ENCODE measurements at regions not wholly inside any gene's neighbourhood (a gene's known extent, or its start where the extent isn't known, plus 50 kb on each side); places are given as distances from the start of the nearest gene placed in this dataset.

DNA sequence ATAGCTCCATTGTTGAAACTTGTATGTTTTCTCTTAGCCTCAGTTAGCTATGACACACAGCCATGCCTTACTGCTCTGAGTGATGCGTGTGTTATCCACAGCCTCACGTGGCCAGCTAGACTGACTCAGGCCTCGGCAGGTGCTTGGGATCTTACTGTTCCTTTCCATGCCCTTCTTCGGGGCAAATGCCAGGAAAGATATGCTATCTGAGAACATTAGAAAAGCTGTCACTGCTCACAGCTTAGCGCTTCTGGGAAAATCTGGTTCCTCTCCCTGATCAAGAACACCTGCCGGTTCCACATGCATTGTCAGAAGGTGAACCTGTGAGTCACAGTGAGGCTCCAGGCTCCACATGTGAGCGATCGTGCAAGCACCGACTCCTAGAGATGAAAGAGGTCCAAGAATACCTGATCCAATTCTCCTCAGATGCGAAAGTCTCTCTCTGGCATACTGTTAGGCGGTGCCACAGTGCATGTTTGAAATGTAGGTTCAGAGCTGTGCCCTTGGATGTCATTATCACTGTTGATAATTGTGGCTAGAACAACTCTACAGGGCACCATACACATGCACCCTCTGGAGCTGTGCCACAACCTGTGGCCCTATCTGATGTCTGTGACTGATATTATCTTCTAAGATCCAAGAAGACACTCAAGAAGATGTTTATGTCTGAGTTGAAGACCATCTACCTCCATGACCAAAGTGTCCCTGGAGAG lies 247.8 kb upstream of the IGFBP3 start:
- H3K9me3 ChIP-seq (ENCODE audit: low read depth, low read length): no peaks in the 10 kb centered on the region
- H3K27ac ChIP-seq: no peak overlapping the region
- no peak for DNase-seq (ENCODE audit: low read depth, low spot score)

DNA sequence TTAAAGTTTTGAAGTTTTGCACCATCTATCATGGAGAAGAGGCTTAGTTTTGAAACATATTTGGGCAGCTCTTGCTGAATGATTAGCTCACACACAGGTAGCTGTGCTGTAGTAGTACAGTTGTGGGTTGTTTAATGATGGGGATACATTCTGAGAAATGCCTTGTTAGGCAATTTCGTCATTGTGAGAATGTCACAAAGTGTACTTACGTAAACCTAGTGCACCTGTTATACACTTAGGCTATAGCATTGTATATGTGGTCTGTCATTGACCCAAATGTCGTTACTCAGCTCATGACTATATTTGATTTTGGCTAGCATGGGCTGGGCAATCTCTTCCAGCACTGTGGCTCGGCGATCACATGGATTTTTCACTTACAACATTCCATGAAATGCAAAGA lies 247.2 kb upstream of the IGFBP3 start:
- H3K9ac ChIP-seq (ENCODE audit: insufficient read length): no peak overlapping the region
- H3K4me3 ChIP-seq: no peak overlapping the region
- H3K36me3 ChIP-seq (ENCODE audit: insufficient read depth, low read length): no peaks in the 10 kb centered on the region
- DNase-seq (ENCODE audit: low read depth, low spot score): no peak
- no peak overlapping the region for H3K27ac ChIP-seq
- TF ChIP-seq FOXP2 (optimal IDR thresholded peaks at IDR 0.05; ENCODE audit: control extremely low read depth, extremely low read length, insufficient read depth) (no peak), EZH2 (IDR thresholded peaks at IDR 0.05) (no peak), POLR2AphosphoS5 (IDR thresholded peaks at IDR 0.05; ENCODE audit: borderline replicate concordance, low read depth, low read length) (no peak)
- no peaks in the 10 kb centered on the region for H3K9me3 ChIP-seq (ENCODE audit: low read depth, low read length)

More for the DNA sequence above, 247.8 kb upstream of the IGFBP3 start:
- no peaks in the 10 kb centered on the region for H3K36me3 ChIP-seq (ENCODE audit: insufficient read depth, low read length)
- H3K9ac ChIP-seq (ENCODE audit: insufficient read length): no peak overlapping the region
- TF ChIP-seq POLR2AphosphoS5 (IDR thresholded peaks at IDR 0.05; ENCODE audit: borderline replicate concordance, low read depth, low read length) (no peak), EZH2 (IDR thresholded peaks at IDR 0.05) (no peak), FOXP2 (optimal IDR thresholded peaks at IDR 0.05; ENCODE audit: control extremely low read depth, extremely low read length, insufficient read depth) (no peak)
- H3K4me3 ChIP-seq: no peak overlapping the region

DNA sequence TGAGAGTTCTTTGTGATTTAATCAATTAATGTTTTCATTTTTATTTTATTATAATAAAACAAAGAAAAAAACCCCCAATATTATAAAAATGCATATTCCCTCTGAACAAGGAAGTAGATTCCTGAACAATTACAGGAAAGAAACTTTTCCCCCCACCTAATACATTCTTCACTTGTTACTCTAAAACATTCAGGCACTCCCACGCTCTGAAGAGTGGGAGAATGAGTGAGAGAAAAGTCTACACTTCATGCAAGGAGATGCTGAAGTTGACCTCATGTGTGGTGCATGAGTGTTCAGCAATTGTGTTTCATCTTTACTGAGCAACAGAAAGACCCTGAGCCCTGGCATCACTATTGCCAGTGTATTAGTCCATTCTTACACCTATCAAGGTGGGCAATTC lies 244.2 kb upstream of the IGFBP3 start:
- Histone ChIP-seq H3K36me3 (ENCODE audit: insufficient read depth, low read length) (no peaks in the 10 kb centered on the region), H3K27ac (no peak overlapping the region), H3K4me3 (no peak overlapping the region), H3K9me3 (ENCODE audit: low read depth, low read length) (no peaks in the 10 kb centered on the region), H3K9ac (ENCODE audit: insufficient read length) (no peak overlapping the region)
- TF ChIP-seq EZH2 (IDR thresholded peaks at IDR 0.05): no peak
- TF ChIP-seq FOXP2 (optimal IDR thresholded peaks at IDR 0.05; ENCODE audit: control extremely low read depth, extremely low read length, insufficient read depth): no peak
- TF ChIP-seq POLR2AphosphoS5 (IDR thresholded peaks at IDR 0.05; ENCODE audit: borderline replicate concordance, low read depth, low read length): no peak
- no peak for DNase-seq (ENCODE audit: low read depth, low spot score)

DNA sequence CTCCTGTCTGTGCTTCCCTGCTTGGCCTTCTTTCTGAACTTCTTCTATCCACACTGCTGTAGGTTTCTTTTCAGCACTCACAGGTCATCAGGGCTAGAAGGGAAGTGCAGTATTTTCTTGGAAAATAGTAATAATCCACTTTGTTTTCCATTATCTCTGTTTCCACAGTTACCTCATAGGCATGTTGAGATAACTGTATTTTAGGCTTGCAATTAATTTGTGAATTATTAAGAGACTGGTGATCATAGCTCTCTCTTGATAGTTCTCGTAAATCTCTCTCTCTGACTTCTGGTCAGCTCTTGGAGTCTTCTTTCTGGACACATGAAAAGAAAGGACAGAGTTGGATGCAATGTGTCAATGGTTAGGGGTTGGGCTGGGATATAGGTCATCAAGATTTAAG lies 243.6 kb upstream of the IGFBP3 start:
- no peak overlapping the region for H3K9ac ChIP-seq (ENCODE audit: insufficient read length)
- TF ChIP-seq FOXP2 (optimal IDR thresholded peaks at IDR 0.05; ENCODE audit: control extremely low read depth, extremely low read length, insufficient read depth) (no peak), EZH2 (IDR thresholded peaks at IDR 0.05) (no peak), POLR2AphosphoS5 (IDR thresholded peaks at IDR 0.05; ENCODE audit: borderline replicate concordance, low read depth, low read length) (no peak)
- no peak for DNase-seq (ENCODE audit: low read depth, low spot score)
- H3K27ac ChIP-seq: no peak overlapping the region
- H3K4me3 ChIP-seq: no peak overlapping the region
- H3K36me3 ChIP-seq (ENCODE audit: insufficient read depth, low read length): no peaks in the 10 kb centered on the region
- no peaks in the 10 kb centered on the region for H3K9me3 ChIP-seq (ENCODE audit: low read depth, low read length)

DNA sequence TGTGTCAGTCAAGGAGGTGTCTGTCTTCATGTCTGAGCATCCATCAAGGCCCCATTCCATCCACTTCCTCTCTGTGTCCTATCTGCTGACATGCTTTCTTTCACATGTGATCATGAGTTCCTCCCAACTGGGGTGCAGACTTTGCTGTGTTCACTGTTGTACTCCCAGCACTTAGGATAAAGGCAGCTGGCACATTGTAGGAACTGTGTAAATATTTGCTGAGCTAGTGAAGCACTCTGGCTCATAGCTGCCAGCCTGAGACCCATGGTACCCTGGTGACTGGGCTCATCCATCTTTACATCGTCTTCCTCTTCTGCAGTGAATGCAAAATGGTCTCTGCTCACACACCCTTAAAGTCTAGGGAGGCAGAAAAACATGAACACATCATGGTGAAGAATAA lies 242.2 kb upstream of the IGFBP3 start:
- Histone ChIP-seq H3K4me3 (no peak overlapping the region), H3K9ac (ENCODE audit: insufficient read length) (no peak overlapping the region), H3K36me3 (ENCODE audit: insufficient read depth, low read length) (no peaks in the 10 kb centered on the region), H3K9me3 (ENCODE audit: low read depth, low read length) (no peaks in the 10 kb centered on the region), H3K27ac (no peak overlapping the region)
- TF ChIP-seq EZH2 (IDR thresholded peaks at IDR 0.05) (no peak), FOXP2 (optimal IDR thresholded peaks at IDR 0.05; ENCODE audit: control extremely low read depth, extremely low read length, insufficient read depth) (no peak), POLR2AphosphoS5 (IDR thresholded peaks at IDR 0.05; ENCODE audit: borderline replicate concordance, low read depth, low read length) (no peak)
- DNase-seq (ENCODE audit: low read depth, low spot score): no peak

DNA sequence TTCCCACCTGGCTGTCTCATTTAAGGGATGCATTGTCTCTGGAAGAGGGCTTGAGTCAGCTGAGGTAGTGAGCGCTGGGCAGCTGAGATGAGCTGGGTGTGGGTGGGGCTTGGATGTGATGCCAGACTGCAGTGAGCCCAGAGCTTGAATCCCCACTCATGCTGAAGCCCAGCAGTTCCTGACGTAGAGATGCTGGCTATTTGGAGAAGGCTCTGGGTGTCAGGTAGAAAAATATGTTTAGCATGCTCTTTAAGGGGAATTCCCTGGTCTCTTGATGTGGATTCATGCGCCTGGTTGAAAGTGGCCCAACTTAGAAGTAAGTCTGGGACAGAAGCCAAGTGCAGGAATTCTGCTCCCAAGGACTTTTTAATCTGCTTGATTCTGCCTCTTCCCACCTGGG lies 241.5 kb upstream of the IGFBP3 start:
- DNase-seq (ENCODE audit: low read depth, low spot score): no peak
- TF ChIP-seq FOXP2 (optimal IDR thresholded peaks at IDR 0.05; ENCODE audit: control extremely low read depth, extremely low read length, insufficient read depth) (no peak), POLR2AphosphoS5 (IDR thresholded peaks at IDR 0.05; ENCODE audit: borderline replicate concordance, low read depth, low read length) (no peak), EZH2 (IDR thresholded peaks at IDR 0.05) (no peak)
- no peaks in the 10 kb centered on the region for H3K36me3 ChIP-seq (ENCODE audit: insufficient read depth, low read length)
- H3K9me3 ChIP-seq (ENCODE audit: low read depth, low read length): no peaks in the 10 kb centered on the region
- no peak overlapping the region for H3K27ac ChIP-seq
- no peak overlapping the region for H3K4me3 ChIP-seq
- H3K9ac ChIP-seq (ENCODE audit: insufficient read length): no peak overlapping the region

DNA sequence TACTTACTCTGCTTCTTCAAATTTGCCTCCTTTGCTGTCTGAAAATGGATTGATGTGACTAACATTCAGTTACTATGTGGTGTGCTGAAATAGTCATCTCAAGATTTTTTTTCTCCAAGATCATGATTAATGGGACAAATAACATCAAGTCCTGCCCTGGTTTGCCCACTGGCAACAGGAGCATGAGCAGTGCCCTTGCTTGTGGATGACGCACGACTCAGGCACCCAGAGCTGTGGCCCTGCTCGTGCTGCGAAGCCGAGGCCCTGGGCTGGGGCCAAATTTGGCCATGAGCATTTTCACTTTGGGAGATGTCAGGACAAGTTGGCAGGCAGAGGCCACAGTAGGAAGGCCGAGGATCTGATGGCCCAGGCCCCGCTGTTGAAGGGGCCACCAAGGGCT lies 239.8 kb upstream of the IGFBP3 start:
- H3K36me3 ChIP-seq (ENCODE audit: insufficient read depth, low read length): no peaks in the 10 kb centered on the region
- no peaks in the 10 kb centered on the region for H3K9me3 ChIP-seq (ENCODE audit: low read depth, low read length)
- H3K27ac ChIP-seq: no peak overlapping the region
- H3K4me3 ChIP-seq: no peak overlapping the region
- no peak for DNase-seq (ENCODE audit: low read depth, low spot score)
- no peak for TF ChIP-seq EZH2 (IDR thresholded peaks at IDR 0.05)
- TF ChIP-seq FOXP2 (optimal IDR thresholded peaks at IDR 0.05; ENCODE audit: control extremely low read depth, extremely low read length, insufficient read depth): no peak
- TF ChIP-seq POLR2AphosphoS5 (IDR thresholded peaks at IDR 0.05; ENCODE audit: borderline replicate concordance, low read depth, low read length): no peak
- no peak overlapping the region for H3K9ac ChIP-seq (ENCODE audit: insufficient read length)

DNA sequence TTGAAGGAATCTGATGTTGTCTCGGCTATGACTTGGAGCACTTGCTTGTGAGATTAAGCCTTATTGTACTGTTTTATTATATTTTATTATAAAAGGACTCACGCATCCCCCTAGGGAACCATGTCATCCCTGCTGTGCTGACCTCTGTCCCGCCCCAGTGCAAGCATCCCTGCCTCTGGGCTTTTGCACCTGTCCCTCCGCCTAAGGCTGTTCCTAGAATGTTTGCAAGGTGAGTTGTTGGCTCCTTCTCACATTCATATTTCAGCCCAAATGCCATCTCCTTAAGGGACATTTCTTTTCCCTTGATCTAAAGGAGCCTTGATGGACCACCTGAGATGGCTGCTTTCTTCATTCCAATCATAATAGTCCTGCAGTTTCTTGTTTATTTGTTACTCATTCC lies 236.9 kb upstream of the IGFBP3 start:
- no peak for DNase-seq (ENCODE audit: low read depth, low spot score)
- no peak overlapping the region for H3K9ac ChIP-seq (ENCODE audit: insufficient read length)
- TF ChIP-seq EZH2 (IDR thresholded peaks at IDR 0.05) (no peak), POLR2AphosphoS5 (IDR thresholded peaks at IDR 0.05; ENCODE audit: borderline replicate concordance, low read depth, low read length) (no peak), FOXP2 (optimal IDR thresholded peaks at IDR 0.05; ENCODE audit: control extremely low read depth, extremely low read length, insufficient read depth) (no peak)
- no peaks in the 10 kb centered on the region for H3K36me3 ChIP-seq (ENCODE audit: insufficient read depth, low read length)
- H3K9me3 ChIP-seq (ENCODE audit: low read depth, low read length): no peaks in the 10 kb centered on the region
- H3K4me3 ChIP-seq: no peak overlapping the region
- H3K27ac ChIP-seq: no peak overlapping the region

DNA sequence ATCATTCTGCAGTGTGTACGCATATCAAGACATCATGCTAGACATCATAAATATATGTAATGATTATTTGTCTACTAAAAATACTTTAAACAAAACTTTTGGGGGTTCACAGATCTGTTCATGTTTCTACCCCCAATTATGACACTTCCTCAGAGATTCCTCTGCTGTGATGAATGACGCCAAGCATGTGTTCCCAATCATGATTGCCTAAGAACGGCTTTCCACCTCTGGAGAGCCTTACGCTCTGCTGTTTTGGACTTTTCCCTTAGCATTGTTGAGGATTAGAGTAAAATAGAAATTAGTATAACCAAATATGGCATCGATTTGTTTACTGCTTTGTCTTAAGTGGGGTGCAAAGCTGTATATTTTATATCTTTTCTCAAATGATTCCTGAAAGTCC lies 236.3 kb upstream of the IGFBP3 start:
- H3K36me3 ChIP-seq (ENCODE audit: insufficient read depth, low read length): no peaks in the 10 kb centered on the region
- no peak overlapping the region for H3K9ac ChIP-seq (ENCODE audit: insufficient read length)
- TF ChIP-seq FOXP2 (optimal IDR thresholded peaks at IDR 0.05; ENCODE audit: control extremely low read depth, extremely low read length, insufficient read depth) (no peak), POLR2AphosphoS5 (IDR thresholded peaks at IDR 0.05; ENCODE audit: borderline replicate concordance, low read depth, low read length) (no peak), EZH2 (IDR thresholded peaks at IDR 0.05) (no peak)
- H3K9me3 ChIP-seq (ENCODE audit: low read depth, low read length): no peaks in the 10 kb centered on the region
- no peak overlapping the region for H3K27ac ChIP-seq
- H3K4me3 ChIP-seq: no peak overlapping the region
- DNase-seq (ENCODE audit: low read depth, low spot score): no peak

Measured in SK-N-MC (cell line).